HEK293T (cell line): ENCODE measurements at regions not wholly inside any gene's neighbourhood (a gene's known extent, or its start where the extent isn't known, plus 50 kb on each side); places are given as distances from the start of the nearest gene placed in this dataset.

Experiments used
- CTCF ChIA-PET: fragments of 350-600 bp; formaldehyde crosslinking; extraction: SDS; loops from one replicate; lab custom pipeline; 2021; ENCODE audit warnings: antibody characterized with exemption, inconsistent platforms; lab: Yijun Ruan, JAX
- POLR2A ChIA-PET: fragments of 350-600 bp; formaldehyde crosslinking; extraction: SDS; loops from one replicate; lab custom pipeline; 2020; ENCODE audit warnings: antibody characterized with exemption, inconsistent platforms; lab: Yijun Ruan, JAX
- DNase-seq: peaks from one replicate; pipeline ENCODE4 v3.0.0; 2012; ENCODE audit warnings: mixed read lengths; ENCODE audit errors: extremely low spot score
- ARNT ChIP-seq: fragments of 450-650 bp; IDR thresholded peaks from 2 replicates; pipeline ENCODE4 v1.6.1; 2017; ENCODE audit warnings: mild to moderate bottlenecking
- BHLHE40 ChIP-seq: fragments of 450-650 bp; IDR thresholded peaks from 2 replicates; pipeline ENCODE4 v1.6.1; 2016; ENCODE audit warnings: mild to moderate bottlenecking, moderate library complexity, borderline replicate concordance
- CTBP1 ChIP-seq: fragments of 450-650 bp; IDR thresholded peaks from 2 replicates; pipeline ENCODE4 v1.6.1; 2016; ENCODE audit warnings: borderline replicate concordance
- ELF4 ChIP-seq: fragments of 450-650 bp; IDR thresholded peaks from 2 replicates; pipeline ENCODE4 v1.6.1; 2017; ENCODE audit warnings: antibody characterized with exemption
- FOXA1 ChIP-seq: fragments of 450-650 bp; IDR thresholded peaks from 2 replicates; pipeline ENCODE4 v1.6.1; 2016; ENCODE audit warnings: mild to moderate bottlenecking
- FOXK2 ChIP-seq: fragments of 450-650 bp; IDR thresholded peaks from 2 replicates; pipeline ENCODE4 v1.6.1; 2016; ENCODE audit warnings: mild to moderate bottlenecking
- FOXM1 ChIP-seq: fragments of 450-650 bp; IDR thresholded peaks from 2 replicates; pipeline ENCODE4 v1.6.1; 2017; ENCODE audit warnings: mild to moderate bottlenecking, borderline replicate concordance
- HDGF ChIP-seq: fragments of 450-650 bp; IDR thresholded peaks from 2 replicates; pipeline ENCODE4 v1.6.1; 2017; ENCODE audit warnings: antibody characterized with exemption, borderline replicate concordance
- L3MBTL2 ChIP-seq: fragments of 450-650 bp; conservative IDR thresholded peaks from 2 replicates; pipeline ENCODE4 v1.6.1; 2016; ENCODE audit warnings: mild to moderate bottlenecking
- LEF1 ChIP-seq: fragments of 450-650 bp; IDR thresholded peaks from 2 replicates; pipeline ENCODE4 v1.6.1; 2017; ENCODE audit warnings: mild to moderate bottlenecking, borderline replicate concordance
- NFRKB ChIP-seq: fragments of 450-650 bp; IDR thresholded peaks from 2 replicates; pipeline ENCODE4 v1.6.1; 2016; ENCODE audit warnings: mild to moderate bottlenecking, moderate library complexity
- PKNOX1 ChIP-seq: fragments of 450-650 bp; IDR thresholded peaks from 2 replicates; pipeline ENCODE4 v1.6.1; 2016
- SP1 ChIP-seq: fragments of 450-650 bp; IDR thresholded peaks from 2 replicates; pipeline ENCODE4 v1.6.1; 2017
- SUZ12 ChIP-seq: fragments of 450-650 bp; IDR thresholded peaks from 2 replicates; pipeline ENCODE4 v1.6.1; 2016; ENCODE audit warnings: mild to moderate bottlenecking
- TARDBP ChIP-seq: fragments of 450-650 bp; IDR thresholded peaks from 2 replicates; pipeline ENCODE4 v1.6.1; 2016
- ZNF384 ChIP-seq: fragments of 450-650 bp; IDR thresholded peaks from 2 replicates; pipeline ENCODE4 v1.6.1; 2016

GRCh38 chr15:93438310-93438709 is 349.3 kb upstream of the RGMA start:
- POLR2A ChIA-PET, result no interaction called here
- TF ChIP-seq LEF1 (no peak), PKNOX1 (no peak), NFRKB (no peak), BHLHE40 (no peak), SP1 (no peak), FOXM1 (no peak), TARDBP (no peak), L3MBTL2 (no peak), HDGF (no peak), ZNF384 (no peak), SUZ12 (no peak)
- no peak for DNase-seq
- CTCF ChIA-PET, result no interaction called here

GRCh38 chr15:93432474-93432873 is 343.5 kb upstream of the RGMA start:
- DNase-seq, result no peak
- POLR2A ChIA-PET, result no interaction called here
- no peak for TF ChIP-seq FOXK2
- TF ChIP-seq FOXM1, result no peak
- TF ChIP-seq SP1, result no peak
- TF ChIP-seq SUZ12, result no peak
- no peak for TF ChIP-seq BHLHE40
- no peak for TF ChIP-seq LEF1
- TF ChIP-seq ELF4, result no peak
- no peak for TF ChIP-seq HDGF
- CTCF ChIA-PET, result no interaction called here

GRCh38 chr15:93428807-93429351 is 339.9 kb upstream of the RGMA start:
- ChIA-PET POLR2A (no interaction called here), CTCF (no interaction called here)
- no peak for DNase-seq
- no peak for TF ChIP-seq PKNOX1
- TF ChIP-seq FOXM1, result no peak
- TF ChIP-seq SUZ12, result no peak
- no peak for TF ChIP-seq CTBP1
- no peak for TF ChIP-seq TARDBP
- no peak for TF ChIP-seq NFRKB
- TF ChIP-seq FOXA1, result no peak
- TF ChIP-seq ZNF384, result no peak
- no peak for TF ChIP-seq LEF1
- TF ChIP-seq HDGF, result no peak
- TF ChIP-seq ELF4, result no peak
- TF ChIP-seq FOXK2, result no peak
- TF ChIP-seq SP1, result no peak
- no peak for TF ChIP-seq ARNT
- no peak for TF ChIP-seq BHLHE40

- POLR2A ChIA-PET, result no interaction called here
- no peak for TF ChIP-seq LEF1
- no peak for TF ChIP-seq BHLHE40
- no peak for TF ChIP-seq FOXA1
- no peak for TF ChIP-seq SP1
- TF ChIP-seq ELF4, result no peak
- TF ChIP-seq PKNOX1, result no peak
- TF ChIP-seq L3MBTL2, result no peak
- TF ChIP-seq FOXK2, result no peak
- TF ChIP-seq NFRKB, result no peak
- TF ChIP-seq CTBP1, result no peak
- no peak for TF ChIP-seq FOXM1
- no peak for TF ChIP-seq SUZ12
- TF ChIP-seq TARDBP, result no peak
- no peak for TF ChIP-seq HDGF
- no peak for TF ChIP-seq ARNT
- TF ChIP-seq ZNF384, result no peak
- CTCF ChIA-PET, result no interaction called here
- DNase-seq, result no peak
Observed at GRCh38 chr15:93428150-93428549, 339.1 kb upstream of the RGMA start.

GRCh38 chr15:93424131-93424530 is 335.1 kb upstream of the RGMA start:
- no peak for TF ChIP-seq ELF4
- no peak for TF ChIP-seq TARDBP
- no peak for TF ChIP-seq FOXA1
- TF ChIP-seq ZNF384, result no peak
- TF ChIP-seq SP1, result no peak
- TF ChIP-seq NFRKB, result no peak
- TF ChIP-seq FOXK2, result no peak
- TF ChIP-seq SUZ12, result no peak
- TF ChIP-seq ARNT, result no peak
- CTCF ChIA-PET, result no interaction called here
- POLR2A ChIA-PET, result no interaction called here
- DNase-seq, result no peak

GRCh38 chr15:93422476-93422875 is 333.5 kb upstream of the RGMA start:
- CTCF ChIA-PET, result no interaction called here
- no peak for DNase-seq
- no peak for TF ChIP-seq ELF4
- no peak for TF ChIP-seq ZNF384
- no peak for TF ChIP-seq TARDBP
- no peak for TF ChIP-seq ARNT
- no peak for TF ChIP-seq FOXK2
- no peak for TF ChIP-seq FOXA1
- TF ChIP-seq SUZ12, result no peak
- no peak for TF ChIP-seq LEF1
- no peak for TF ChIP-seq BHLHE40
- no peak for TF ChIP-seq PKNOX1
- TF ChIP-seq FOXM1, result no peak
- TF ChIP-seq CTBP1, result no peak
- TF ChIP-seq NFRKB, result no peak
- no peak for TF ChIP-seq SP1
- TF ChIP-seq L3MBTL2, result no peak
- TF ChIP-seq HDGF, result no peak
- POLR2A ChIA-PET, result no interaction called here
